Neural cell (in vitro differentiated cells): ENCODE measurements at regions not wholly inside any gene's neighbourhood (a gene's known extent, or its start where the extent isn't known, plus 50 kb on each side); places are given as distances from the start of the nearest gene placed in this dataset.

Source experiments
- H2AFZ ChIP-seq: fragments of 200-600, 300-800 bp; sonication (generic), shearing (Covaris generic); 2 replicates; pipeline ENCODE4 v1.6.0; 2014; ENCODE audit warnings: low read depth, mild to moderate bottlenecking, antibody characterized with exemption, low read length, moderate library complexity
- H3F3A ChIP-seq: fragments of 200-600 bp; shearing (Covaris generic); 2 replicates; pipeline ENCODE4 v1.6.1; 2016; ENCODE audit warnings: mild to moderate bottlenecking, moderate library complexity, mixed read lengths, antibody characterized with exemption, low read length; ENCODE audit not compliant: insufficient read depth, poor library complexity, severe bottlenecking
- H3K27ac ChIP-seq: fragments of 200-600, 300-800 bp; sonication (generic), shearing (Covaris generic); 2 replicates; pipeline ENCODE4 v1.5.1; 2014; ENCODE audit warnings: mild to moderate bottlenecking, low read length, moderate library complexity
- H3K27me3 ChIP-seq: fragments of 300-800, 200-600 bp; sonication (generic), shearing (Covaris generic); 2 replicates; pipeline ENCODE4 v1.6.0; 2014; ENCODE audit warnings: mild to moderate bottlenecking, low read depth, low read length, moderate library complexity; ENCODE audit not compliant: insufficient read depth
- H3K36me3 ChIP-seq: fragments of 300-800, 200-600 bp; sonication (generic), shearing (Covaris generic); 2 replicates; pipeline ENCODE4 v1.5.1; 2014; ENCODE audit warnings: mild to moderate bottlenecking, antibody characterized with exemption, low read length, moderate library complexity; ENCODE audit not compliant: insufficient read depth
- H3K4me2 ChIP-seq: fragments of 300-800, 200-600 bp; sonication (generic), shearing (Covaris generic); 2 replicates; pipeline ENCODE4 v1.6.0; 2014; ENCODE audit warnings: mild to moderate bottlenecking, low read length
- H3K4me3 ChIP-seq: fragments of 300-800, 200-600 bp; sonication (generic), shearing (Covaris generic); 2 replicates; pipeline ENCODE4 v1.5.1; 2014; ENCODE audit warnings: mild to moderate bottlenecking, low read length, moderate library complexity
- H3K79me2 ChIP-seq: fragments of 200-600 bp; shearing (Covaris generic); replicated peaks from 2 replicates; pipeline ENCODE4 v1.6.0; 2014; ENCODE audit warnings: mild to moderate bottlenecking, low read length, moderate library complexity; ENCODE audit not compliant: insufficient read depth
- H3K9ac ChIP-seq: fragments of 300-800, 200-600 bp; sonication (generic), shearing (Covaris generic); 2 replicates; pipeline ENCODE4 v1.6.1; 2016; ENCODE audit warnings: mild to moderate bottlenecking, low read length, mixed read lengths
- H3K9me2 ChIP-seq: fragments of 200-600 bp; shearing (Covaris generic); 2 replicates; pipeline ENCODE4 v1.6.1; 2016; ENCODE audit warnings: mild to moderate bottlenecking, low read length, mixed read lengths; ENCODE audit not compliant: insufficient read depth
- H3K9me3 ChIP-seq: fragments of 200-600, 300-800 bp; sonication (generic), shearing (Covaris generic); 2 replicates; pipeline ENCODE4 v1.6.1; 2016; ENCODE audit warnings: mild to moderate bottlenecking, mixed run types, low read length, moderate library complexity, mixed read lengths
- H4K20me1 ChIP-seq: fragments of 200-600 bp; shearing (Covaris generic); 2 replicates; pipeline ENCODE4 v1.6.1; 2016; ENCODE audit warnings: mild to moderate bottlenecking, mixed run types; ENCODE audit not compliant: insufficient read depth
- EP300 ChIP-seq: fragments of 450-650 bp; conservative IDR thresholded peaks from 2 replicates; pipeline ENCODE4 v1.6.1; 2014; ENCODE audit warnings: antibody characterized with exemption, mild to moderate bottlenecking, moderate library complexity; ENCODE audit not compliant: poor library complexity, severe bottlenecking
- EZH2 ChIP-seq: fragments of 200-600, 300-800 bp; shearing (Covaris generic), sonication (generic); IDR thresholded peaks from 2 replicates; pipeline ENCODE4 v1.6.1; 2014; ENCODE audit warnings: antibody characterized with exemption, low read length, borderline replicate concordance, mild to moderate bottlenecking; ENCODE audit not compliant: insufficient read depth, poor library complexity, severe bottlenecking
- MXI1 ChIP-seq: fragments of 450-650 bp; conservative IDR thresholded peaks from 2 replicates; pipeline ENCODE4 v1.6.1; 2014; ENCODE audit warnings: antibody characterized with exemption, mild to moderate bottlenecking; ENCODE audit not compliant: poor library complexity, severe bottlenecking
- POLR2AphosphoS5 ChIP-seq: IDR thresholded peaks from 2 replicates; pipeline ENCODE4 v1.6.1; 2012
- RAD21 ChIP-seq: fragments of 450-650 bp; conservative IDR thresholded peaks from 2 replicates; pipeline ENCODE4 v1.6.1; 2014; ENCODE audit warnings: antibody characterized with exemption, mild to moderate bottlenecking, moderate library complexity
- SMC3 ChIP-seq: fragments of 450-650 bp; conservative IDR thresholded peaks from 2 replicates; pipeline ENCODE4 v1.6.1; 2014; ENCODE audit warnings: antibody characterized with exemption, mild to moderate bottlenecking, moderate library complexity; ENCODE audit not compliant: poor library complexity
- TAF1 ChIP-seq: IDR thresholded peaks from 2 replicates; pipeline ENCODE4 v1.6.1; 2012; ENCODE audit warnings: low read depth
- TF ChIP-seq, protein P1 (sequence below): IDR thresholded peaks from 2 replicates; pipeline ENCODE4 v1.6.1; 2012; ENCODE audit warnings: borderline replicate concordance
- TF ChIP-seq, protein P2 (sequence below): fragments of 450-650 bp; IDR thresholded peaks from 2 replicates; pipeline ENCODE4 v1.5.1; 2014; ENCODE audit warnings: antibody characterized with exemption, mild to moderate bottlenecking, moderate library complexity; ENCODE audit not compliant: poor library complexity, severe bottlenecking

DNA sequence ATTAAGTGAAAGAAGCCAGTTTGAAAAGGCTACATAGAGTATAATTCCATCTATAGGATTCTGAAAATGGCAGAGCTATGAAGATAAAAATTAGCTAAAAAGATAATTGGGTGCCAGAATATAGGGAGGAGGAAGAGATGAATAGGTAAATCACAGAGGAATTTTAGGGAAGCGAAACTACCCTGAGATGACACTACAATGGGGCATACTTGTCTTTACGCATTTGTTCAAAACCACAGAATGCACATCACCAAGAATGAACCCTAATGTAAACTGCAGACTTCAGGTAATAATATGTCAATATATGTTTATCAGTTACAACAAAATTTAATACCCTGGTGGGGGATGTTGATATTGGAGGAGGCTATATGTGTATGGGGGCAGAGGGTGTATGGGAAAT, 1342.9 kb downstream of the ADGRL3 start:
- H3K4me3 ChIP-seq: no peak overlapping the region
- H3K27me3 ChIP-seq: no peaks in the 10 kb centered on the region
- no peaks in the 10 kb centered on the region for H3K9me2 ChIP-seq
- no peaks in the 10 kb centered on the region for H3K79me2 ChIP-seq
- H2AFZ ChIP-seq: no peak overlapping the region
- TF ChIP-seq EZH2 (no peak), SMC3 (no peak)
- no peak overlapping the region for H3K4me2 ChIP-seq
- H3K9me3 ChIP-seq: no peaks in the 10 kb centered on the region
- no peaks in the 10 kb centered on the region for H3K36me3 ChIP-seq
- no peak overlapping the region for H3K9ac ChIP-seq
- no peaks in the 10 kb centered on the region for H4K20me1 ChIP-seq
- no peak overlapping the region for H3K27ac ChIP-seq
- H3F3A ChIP-seq: no peaks in the 10 kb centered on the region

DNA sequence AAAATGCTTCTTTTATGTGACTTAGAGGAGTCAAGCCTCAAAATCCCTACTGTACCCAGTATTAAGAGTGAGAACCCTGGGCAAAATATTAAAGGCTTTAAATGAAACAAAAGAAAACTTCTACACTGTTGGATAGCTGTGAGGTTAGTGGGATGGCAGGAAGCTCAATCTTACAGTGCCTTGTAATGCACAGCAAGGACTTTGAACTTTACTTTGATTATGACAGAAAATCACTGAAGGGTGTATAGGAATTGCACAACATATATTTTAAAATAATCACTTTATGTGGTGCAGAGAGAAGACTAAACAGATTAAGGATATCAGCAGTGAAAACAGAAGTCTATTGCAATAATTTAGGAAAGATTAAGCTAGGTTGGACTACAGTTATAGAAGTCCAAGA, 1333.4 kb downstream of the ADGRL3 start:
- H4K20me1 ChIP-seq: no peaks in the 10 kb centered on the region
- no peaks in the 10 kb centered on the region for H3K36me3 ChIP-seq
- H3K27ac ChIP-seq: no peak overlapping the region
- no peaks in the 10 kb centered on the region for H3K9me3 ChIP-seq
- no peak overlapping the region for H3K9ac ChIP-seq
- H3K27me3 ChIP-seq: no peaks in the 10 kb centered on the region
- H3K79me2 ChIP-seq: no peaks in the 10 kb centered on the region
- TF ChIP-seq, protein P1, sequence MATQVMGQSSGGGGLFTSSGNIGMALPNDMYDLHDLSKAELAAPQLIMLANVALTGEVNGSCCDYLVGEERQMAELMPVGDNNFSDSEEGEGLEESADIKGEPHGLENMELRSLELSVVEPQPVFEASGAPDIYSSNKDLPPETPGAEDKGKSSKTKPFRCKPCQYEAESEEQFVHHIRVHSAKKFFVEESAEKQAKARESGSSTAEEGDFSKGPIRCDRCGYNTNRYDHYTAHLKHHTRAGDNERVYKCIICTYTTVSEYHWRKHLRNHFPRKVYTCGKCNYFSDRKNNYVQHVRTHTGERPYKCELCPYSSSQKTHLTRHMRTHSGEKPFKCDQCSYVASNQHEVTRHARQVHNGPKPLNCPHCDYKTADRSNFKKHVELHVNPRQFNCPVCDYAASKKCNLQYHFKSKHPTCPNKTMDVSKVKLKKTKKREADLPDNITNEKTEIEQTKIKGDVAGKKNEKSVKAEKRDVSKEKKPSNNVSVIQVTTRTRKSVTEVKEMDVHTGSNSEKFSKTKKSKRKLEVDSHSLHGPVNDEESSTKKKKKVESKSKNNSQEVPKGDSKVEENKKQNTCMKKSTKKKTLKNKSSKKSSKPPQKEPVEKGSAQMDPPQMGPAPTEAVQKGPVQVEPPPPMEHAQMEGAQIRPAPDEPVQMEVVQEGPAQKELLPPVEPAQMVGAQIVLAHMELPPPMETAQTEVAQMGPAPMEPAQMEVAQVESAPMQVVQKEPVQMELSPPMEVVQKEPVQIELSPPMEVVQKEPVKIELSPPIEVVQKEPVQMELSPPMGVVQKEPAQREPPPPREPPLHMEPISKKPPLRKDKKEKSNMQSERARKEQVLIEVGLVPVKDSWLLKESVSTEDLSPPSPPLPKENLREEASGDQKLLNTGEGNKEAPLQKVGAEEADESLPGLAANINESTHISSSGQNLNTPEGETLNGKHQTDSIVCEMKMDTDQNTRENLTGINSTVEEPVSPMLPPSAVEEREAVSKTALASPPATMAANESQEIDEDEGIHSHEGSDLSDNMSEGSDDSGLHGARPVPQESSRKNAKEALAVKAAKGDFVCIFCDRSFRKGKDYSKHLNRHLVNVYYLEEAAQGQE: no peak
- TF ChIP-seq SMC3 (no peak), EP300 (no peak), POLR2AphosphoS5 (no peak), TAF1 (no peak), RAD21 (no peak), MXI1 (no peak), EZH2 (no peak)
- TF ChIP-seq, protein P2, sequence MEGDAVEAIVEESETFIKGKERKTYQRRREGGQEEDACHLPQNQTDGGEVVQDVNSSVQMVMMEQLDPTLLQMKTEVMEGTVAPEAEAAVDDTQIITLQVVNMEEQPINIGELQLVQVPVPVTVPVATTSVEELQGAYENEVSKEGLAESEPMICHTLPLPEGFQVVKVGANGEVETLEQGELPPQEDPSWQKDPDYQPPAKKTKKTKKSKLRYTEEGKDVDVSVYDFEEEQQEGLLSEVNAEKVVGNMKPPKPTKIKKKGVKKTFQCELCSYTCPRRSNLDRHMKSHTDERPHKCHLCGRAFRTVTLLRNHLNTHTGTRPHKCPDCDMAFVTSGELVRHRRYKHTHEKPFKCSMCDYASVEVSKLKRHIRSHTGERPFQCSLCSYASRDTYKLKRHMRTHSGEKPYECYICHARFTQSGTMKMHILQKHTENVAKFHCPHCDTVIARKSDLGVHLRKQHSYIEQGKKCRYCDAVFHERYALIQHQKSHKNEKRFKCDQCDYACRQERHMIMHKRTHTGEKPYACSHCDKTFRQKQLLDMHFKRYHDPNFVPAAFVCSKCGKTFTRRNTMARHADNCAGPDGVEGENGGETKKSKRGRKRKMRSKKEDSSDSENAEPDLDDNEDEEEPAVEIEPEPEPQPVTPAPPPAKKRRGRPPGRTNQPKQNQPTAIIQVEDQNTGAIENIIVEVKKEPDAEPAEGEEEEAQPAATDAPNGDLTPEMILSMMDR: no peak
- no peaks in the 10 kb centered on the region for H3K9me2 ChIP-seq
- H3K4me3 ChIP-seq: no peak overlapping the region
- H3K4me2 ChIP-seq: no peak overlapping the region
- no peaks in the 10 kb centered on the region for H3F3A ChIP-seq
- H2AFZ ChIP-seq: no peak overlapping the region

DNA sequence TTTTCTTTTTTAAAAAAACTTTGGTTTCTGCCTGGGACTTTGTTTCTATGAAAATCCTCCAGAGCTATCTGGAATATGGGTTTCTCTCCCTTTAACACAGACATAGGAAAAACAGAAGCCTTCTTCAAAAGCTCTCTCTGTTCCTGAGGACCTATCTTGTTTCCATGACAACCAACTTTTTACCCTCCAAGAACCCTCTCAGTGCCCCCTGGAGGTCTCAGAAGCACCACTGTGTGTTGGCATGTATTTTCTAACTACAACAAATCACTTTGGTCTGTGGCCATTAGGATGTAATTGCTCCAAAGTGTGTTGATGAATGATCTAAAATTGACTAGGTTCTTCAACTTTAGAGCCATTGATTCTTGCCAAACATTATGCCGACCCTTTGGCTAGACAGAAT, 1331.6 kb downstream of the ADGRL3 start:
- no peak overlapping the region for H3K4me3 ChIP-seq
- no peak for TF ChIP-seq EZH2
- TF ChIP-seq, protein P2: no peak
- TF ChIP-seq MXI1: no peak
- no peak for TF ChIP-seq SMC3
- TF ChIP-seq EP300: no peak
- no peak for TF ChIP-seq POLR2AphosphoS5
- TF ChIP-seq, protein P1: no peak
- TF ChIP-seq TAF1: no peak
- TF ChIP-seq RAD21: no peak
- no peaks in the 10 kb centered on the region for H3K36me3 ChIP-seq
- no peak overlapping the region for H3K27ac ChIP-seq
- no peaks in the 10 kb centered on the region for H3K9me3 ChIP-seq
- H3K27me3 ChIP-seq: no peaks in the 10 kb centered on the region
- no peaks in the 10 kb centered on the region for H3K79me2 ChIP-seq
- H3K9ac ChIP-seq: no peak overlapping the region
- H3F3A ChIP-seq: no peaks in the 10 kb centered on the region
- no peaks in the 10 kb centered on the region for H3K9me2 ChIP-seq
- no peak overlapping the region for H2AFZ ChIP-seq
- H3K4me2 ChIP-seq: no peak overlapping the region
- H4K20me1 ChIP-seq: no peaks in the 10 kb centered on the region
